ENCODE measurements at regions not wholly inside any gene's neighbourhood (a gene's known extent, or its start where the extent isn't known, plus 50 kb on each side); places are given as distances from the start of the nearest gene placed in this dataset.
"Not testable (repeated sequence)": the region's sequence is repeated elsewhere in the genome, so short reads cannot be mapped to it uniquely, and the experiment has no call there.

GRCh38 chrX:6954836-6955235, 192.7 kb upstream of the STS start:
- no peak overlapping the region for H3K27ac ChIP-seq (replicated peaks)
- no peak for TF ChIP-seq CTCF (IDR thresholded peaks at IDR 0.05; ENCODE audit: insufficient read depth, low read length)
- no peak for TF ChIP-seq GABPA (IDR thresholded peaks at IDR 0.05; ENCODE audit: low read depth)
- TF ChIP-seq POLR2AphosphoS5 (IDR thresholded peaks at IDR 0.05; ENCODE audit: low read depth) = no peak
- no peak for TF ChIP-seq SPI1 (IDR thresholded peaks at IDR 0.05; ENCODE audit: borderline replicate concordance, low read depth)
- no peak for TF ChIP-seq REST (IDR thresholded peaks at IDR 0.05; ENCODE audit: insufficient replicate concordance, low read depth)
- DNase-seq (ENCODE audit: low read depth in 1 of 2, low spot score in 1 of 2) = no peak
- H3K27me3 ChIP-seq (ENCODE audit: insufficient read depth, poor library complexity, severe bottlenecking) = no peaks in the 10 kb centered on the region
- H3K4me3 ChIP-seq (replicated peaks; ENCODE audit: insufficient read depth, low read length) = no peak overlapping the region

- no peak overlapping the region for H3K4me3 ChIP-seq (replicated peaks; ENCODE audit: insufficient read depth, low read length)
- H3K27me3 ChIP-seq (ENCODE audit: insufficient read depth, poor library complexity, severe bottlenecking) = no peaks in the 10 kb centered on the region
- TF ChIP-seq POLR2AphosphoS5 (IDR thresholded peaks at IDR 0.05; ENCODE audit: low read depth) = no peak
- no peak for TF ChIP-seq SPI1 (IDR thresholded peaks at IDR 0.05; ENCODE audit: borderline replicate concordance, low read depth)
- TF ChIP-seq CTCF (IDR thresholded peaks at IDR 0.05; ENCODE audit: insufficient read depth, low read length) = no peak
- no peak for TF ChIP-seq REST (IDR thresholded peaks at IDR 0.05; ENCODE audit: insufficient replicate concordance, low read depth)
- TF ChIP-seq GABPA (IDR thresholded peaks at IDR 0.05; ENCODE audit: low read depth) = no peak
- no peak overlapping the region for H3K27ac ChIP-seq (replicated peaks)
- no peak for DNase-seq (ENCODE audit: low read depth in 1 of 2, low spot score in 1 of 2)
Observed at GRCh38 chrX:6946168-6946567, 201.3 kb upstream of the STS start.

- no peak for DNase-seq (ENCODE audit: low read depth in 1 of 2, low spot score in 1 of 2)
- no peak for TF ChIP-seq GABPA (IDR thresholded peaks at IDR 0.05; ENCODE audit: low read depth)
- no peak for TF ChIP-seq CTCF (IDR thresholded peaks at IDR 0.05; ENCODE audit: insufficient read depth, low read length)
- TF ChIP-seq SPI1 (IDR thresholded peaks at IDR 0.05; ENCODE audit: borderline replicate concordance, low read depth) = no peak
- no peak for TF ChIP-seq POLR2AphosphoS5 (IDR thresholded peaks at IDR 0.05; ENCODE audit: low read depth)
- TF ChIP-seq REST (IDR thresholded peaks at IDR 0.05; ENCODE audit: insufficient replicate concordance, low read depth) = no peak
- H3K27ac ChIP-seq (replicated peaks) = no peak overlapping the region
- H3K4me3 ChIP-seq (replicated peaks; ENCODE audit: insufficient read depth, low read length) = no peak overlapping the region
- H3K27me3 ChIP-seq (ENCODE audit: insufficient read depth, poor library complexity, severe bottlenecking) = no peaks in the 10 kb centered on the region
Observed at GRCh38 chrX:6941041-6941440, 206.5 kb upstream of the STS start.

- not testable (repeated sequence) for H3K27ac ChIP-seq (replicated peaks); H3K4me3 ChIP-seq (replicated peaks; ENCODE audit: insufficient read depth, low read length); H3K27me3 ChIP-seq (ENCODE audit: insufficient read depth, poor library complexity, severe bottlenecking); DNase-seq (ENCODE audit: low read depth in 1 of 2, low spot score in 1 of 2)
Observed at GRCh38 chrX:6932942-6933341, 214.6 kb upstream of the STS start.
